Spleen (tissue), 7 donors: ENCODE measurements at regions not wholly inside any gene's neighbourhood (a gene's known extent, or its start where the extent isn't known, plus 50 kb on each side); places are given as distances from the start of the nearest gene placed in this dataset.

Source experiments
- CTCF ChIP-seq, 11 experiments: fragments of 200-600 bp in 7 of 11; fragments of 450-650 bp in 4 of 11; sonication (generic) in 4 of 11; IDR thresholded peaks in 8 of 11; conservative IDR thresholded peaks in 3 of 11; 1 replicate in 7 of 11; 2 replicates in 4 of 11; pipeline versions ENCODE4 v1.4.0 to v1.8.0; 2016 to 2021; ENCODE audit warnings: antibody characterized with exemption in 11 of 11, inconsistent platforms in 4 of 11, mild to moderate bottlenecking in 1 of 11
- POLR2A ChIP-seq, 3 donors: fragments of 450-650 bp; IDR thresholded peaks; one replicate each; pipeline ENCODE4 v1.5.1; 2017; ENCODE audit warnings: antibody characterized with exemption in 3 of 3, mild to moderate bottlenecking in 1 of 3
- donor health status: DM: no; HTN: no; CAD: no; lungs with moderate emphysema.
- donor health status: DM: no; HTN: no; CAD: no.
- donor health status: DM: no; HTN: no; CAD: no.

GRCh38 chr6:48472091-48472490 is 361.1 kb upstream of the PTCHD4 start:
- TF ChIP-seq POLR2A (IDR thresholded peaks at IDR 0.05): no peak
- no peak for TF ChIP-seq CTCF (IDR thresholded peaks at IDR 0.05 in 8 of 11, conservative IDR thresholded peaks at IDR 0.05 in 3 of 11)
